Body of pancreas (tissue), 4 donors: ENCODE measurements at regions not wholly inside any gene's neighbourhood (a gene's known extent, or its start where the extent isn't known, plus 50 kb on each side); places are given as distances from the start of the nearest gene placed in this dataset.

Source experiments
- POLR2A ChIP-seq, 3 donors: fragments of 450-650 bp; IDR thresholded peaks; one replicate each; pipeline ENCODE4 v1.6.1; 2016; ENCODE audit warnings: antibody characterized with exemption in 3 of 3, mild to moderate bottlenecking in 2 of 3
- TF ChIP-seq, protein P1 (sequence below), 7 experiments: fragments of 450-650 bp in 4 of 7; fragments of 200-600 bp in 3 of 7; sonication (generic) in 3 of 7; IDR thresholded peaks; one replicate each; pipeline ENCODE4 v1.5.1; 2016 to 2019; ENCODE audit warnings: antibody characterized with exemption in 7 of 7

- TF ChIP-seq, protein P1, sequence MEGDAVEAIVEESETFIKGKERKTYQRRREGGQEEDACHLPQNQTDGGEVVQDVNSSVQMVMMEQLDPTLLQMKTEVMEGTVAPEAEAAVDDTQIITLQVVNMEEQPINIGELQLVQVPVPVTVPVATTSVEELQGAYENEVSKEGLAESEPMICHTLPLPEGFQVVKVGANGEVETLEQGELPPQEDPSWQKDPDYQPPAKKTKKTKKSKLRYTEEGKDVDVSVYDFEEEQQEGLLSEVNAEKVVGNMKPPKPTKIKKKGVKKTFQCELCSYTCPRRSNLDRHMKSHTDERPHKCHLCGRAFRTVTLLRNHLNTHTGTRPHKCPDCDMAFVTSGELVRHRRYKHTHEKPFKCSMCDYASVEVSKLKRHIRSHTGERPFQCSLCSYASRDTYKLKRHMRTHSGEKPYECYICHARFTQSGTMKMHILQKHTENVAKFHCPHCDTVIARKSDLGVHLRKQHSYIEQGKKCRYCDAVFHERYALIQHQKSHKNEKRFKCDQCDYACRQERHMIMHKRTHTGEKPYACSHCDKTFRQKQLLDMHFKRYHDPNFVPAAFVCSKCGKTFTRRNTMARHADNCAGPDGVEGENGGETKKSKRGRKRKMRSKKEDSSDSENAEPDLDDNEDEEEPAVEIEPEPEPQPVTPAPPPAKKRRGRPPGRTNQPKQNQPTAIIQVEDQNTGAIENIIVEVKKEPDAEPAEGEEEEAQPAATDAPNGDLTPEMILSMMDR (IDR thresholded peaks at IDR 0.05) = no peak
- TF ChIP-seq POLR2A (IDR thresholded peaks at IDR 0.05) = no peak
Measured at GRCh38 chr16:55037046-55037445, 106.4 kb downstream of the IRX5 start.
